Effector memory CD4-positive, alpha-beta T cell (primary cell): ENCODE measurements at regions not wholly inside any gene's neighbourhood (a gene's known extent, or its start where the extent isn't known, plus 50 kb on each side); places are given as distances from the start of the nearest gene placed in this dataset.

Experiments
- DNase-seq, 3 donors: peaks; one replicate each; pipeline ENCODE4 v3.0.0-alpha.2; 2020
- H3K27ac ChIP-seq: 2 replicates; pipeline ENCODE4 v1.7.0; 2013; ENCODE audit warnings: mild to moderate bottlenecking, low read length, moderate library complexity; ENCODE audit not compliant: insufficient read depth, poor library complexity, severe bottlenecking
- H3K27me3 ChIP-seq: replicated peaks from 2 replicates; pipeline ENCODE4 v1.7.0; 2013; ENCODE audit warnings: mild to moderate bottlenecking, low read length; ENCODE audit not compliant: insufficient read depth, control insufficient read depth, poor library complexity, severe bottlenecking
- H3K36me3 ChIP-seq: 2 replicates; pipeline ENCODE4 v1.7.0; 2013; ENCODE audit warnings: mild to moderate bottlenecking, low read length, moderate library complexity; ENCODE audit not compliant: control insufficient read depth, insufficient read depth
- H3K4me1 ChIP-seq: 2 replicates; pipeline ENCODE4 v1.7.0; 2013; ENCODE audit warnings: low read length, mild to moderate bottlenecking; ENCODE audit not compliant: control insufficient read depth, insufficient read depth, poor library complexity, severe bottlenecking
- H3K4me3 ChIP-seq: 2 replicates; pipeline ENCODE4 v1.7.0; 2013; ENCODE audit warnings: low read length, low read depth, mild to moderate bottlenecking; ENCODE audit not compliant: insufficient read depth, poor library complexity, severe bottlenecking
- H3K9me3 ChIP-seq: 2 replicates; pipeline ENCODE4 v1.7.0; 2013; ENCODE audit warnings: mild to moderate bottlenecking, low read length, moderate library complexity; ENCODE audit not compliant: control insufficient read depth

DNA sequence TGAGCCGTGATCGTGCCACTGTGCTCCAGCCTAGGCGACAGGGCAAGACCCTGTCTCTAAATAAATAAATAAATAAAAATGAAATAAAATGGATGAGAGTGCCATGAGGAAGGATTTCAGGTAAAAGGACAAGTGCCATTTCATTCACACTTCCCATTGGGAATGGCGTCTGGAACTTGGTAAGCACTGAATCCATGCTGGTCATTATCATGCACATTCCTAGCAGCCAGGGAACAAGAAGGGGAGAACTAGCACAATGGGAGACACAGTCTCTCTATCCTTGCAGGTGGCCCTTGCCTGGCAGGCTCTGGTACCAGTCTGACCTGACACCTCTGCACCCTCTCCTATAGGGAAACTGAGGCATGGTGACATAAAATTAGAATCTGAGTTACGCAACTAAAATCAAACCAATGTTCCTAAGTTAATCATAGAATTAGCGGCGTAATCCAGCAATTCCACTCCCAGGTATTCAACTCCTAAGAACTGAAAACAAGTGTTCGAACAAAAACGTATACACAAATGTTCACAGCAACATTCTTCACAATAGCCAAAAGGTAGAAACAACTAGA, 70.8 kb upstream of the MFGE8 start:
- Histone ChIP-seq H3K4me3 (no peak overlapping the region), H3K4me1 (no peaks in the 10 kb centered on the region), H3K27me3 (no peaks in the 10 kb centered on the region), H3K36me3 (no peaks in the 10 kb centered on the region), H3K9me3 (no peaks in the 10 kb centered on the region), H3K27ac (no peak overlapping the region)
- no peak for DNase-seq

DNA sequence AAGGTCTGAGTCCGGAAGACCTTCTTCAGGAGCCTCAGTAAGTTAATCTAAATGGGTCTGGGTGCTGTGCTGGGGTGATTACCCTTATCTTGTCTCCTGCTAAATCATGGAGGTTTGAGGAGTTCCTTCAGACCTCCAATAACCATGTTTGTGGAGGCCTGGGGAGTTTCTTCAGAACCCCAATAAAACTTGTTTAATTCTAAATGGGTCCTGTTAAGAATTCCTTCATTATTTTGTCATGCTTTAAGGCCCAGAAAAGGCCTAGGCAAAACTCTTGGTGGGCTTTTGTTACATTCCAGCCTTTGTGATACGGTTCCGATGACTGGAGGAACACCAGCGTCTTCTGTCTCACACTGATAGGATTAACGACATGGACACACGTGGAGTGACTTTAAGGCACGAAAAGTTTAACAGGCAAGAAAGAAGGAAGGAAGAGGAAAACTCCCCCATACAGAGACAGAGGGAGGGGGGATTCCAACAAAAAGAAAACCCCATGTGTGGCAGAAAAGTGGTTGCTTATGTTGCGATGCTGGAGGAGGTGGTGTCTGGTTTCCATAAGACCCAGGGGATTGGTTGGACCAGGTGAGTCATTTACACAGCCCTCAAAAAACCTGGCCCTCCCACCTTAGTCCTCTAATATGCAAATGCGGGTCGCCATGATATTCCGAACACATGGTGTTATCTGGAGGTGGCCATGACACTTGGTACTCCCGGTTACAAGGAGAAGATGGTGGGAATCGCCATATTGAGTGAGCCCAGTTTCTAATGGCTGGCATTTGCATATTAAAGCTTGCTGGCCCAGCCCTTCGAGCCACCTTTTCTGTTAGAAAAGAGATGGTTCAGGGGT, 72.6 kb upstream of the MFGE8 start:
- Histone ChIP-seq H3K36me3 (no peaks in the 10 kb centered on the region), H3K27ac (no peak overlapping the region), H3K9me3 (no peaks in the 10 kb centered on the region), H3K27me3 (no peaks in the 10 kb centered on the region), H3K4me3 (no peak overlapping the region), H3K4me1 (no peaks in the 10 kb centered on the region)
- DNase-seq: no peak

DNA sequence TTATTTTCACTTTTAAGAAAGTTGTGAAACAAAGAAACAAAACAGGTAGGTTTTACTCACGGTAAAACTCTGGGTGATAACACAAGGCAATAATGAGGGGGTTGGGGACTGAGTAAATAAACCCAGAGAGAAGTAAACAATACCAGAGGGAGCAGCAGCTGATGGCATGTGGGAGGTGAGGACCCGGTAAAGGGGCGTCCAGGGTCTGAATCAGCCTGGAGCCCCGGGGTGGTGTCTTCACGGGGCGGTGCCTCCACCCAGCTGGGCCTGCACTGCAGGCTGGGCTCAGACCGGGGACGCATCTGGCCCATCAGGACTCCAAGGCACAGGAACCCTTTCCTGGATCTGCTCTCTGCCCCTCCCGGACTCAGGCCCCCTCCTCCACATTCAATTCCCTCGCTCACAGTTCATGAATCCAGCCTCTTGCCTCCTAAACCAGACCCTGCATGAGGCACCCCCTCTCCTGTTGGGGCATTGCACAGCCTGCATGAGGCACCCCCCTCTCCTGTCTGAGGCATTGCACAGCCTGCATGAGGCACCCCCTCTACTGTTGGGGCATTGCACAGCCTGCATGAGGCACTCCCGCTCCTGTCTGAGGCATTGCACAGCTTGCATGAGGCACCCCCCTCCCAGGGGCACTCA, 73.9 kb upstream of the MFGE8 start:
- no peaks in the 10 kb centered on the region for H3K9me3 ChIP-seq
- no peaks in the 10 kb centered on the region for H3K4me1 ChIP-seq
- H3K4me3 ChIP-seq: no peak overlapping the region
- H3K27ac ChIP-seq: no peak overlapping the region
- H3K27me3 ChIP-seq: no peaks in the 10 kb centered on the region
- H3K36me3 ChIP-seq: no peaks in the 10 kb centered on the region
- DNase-seq: no peak

DNA sequence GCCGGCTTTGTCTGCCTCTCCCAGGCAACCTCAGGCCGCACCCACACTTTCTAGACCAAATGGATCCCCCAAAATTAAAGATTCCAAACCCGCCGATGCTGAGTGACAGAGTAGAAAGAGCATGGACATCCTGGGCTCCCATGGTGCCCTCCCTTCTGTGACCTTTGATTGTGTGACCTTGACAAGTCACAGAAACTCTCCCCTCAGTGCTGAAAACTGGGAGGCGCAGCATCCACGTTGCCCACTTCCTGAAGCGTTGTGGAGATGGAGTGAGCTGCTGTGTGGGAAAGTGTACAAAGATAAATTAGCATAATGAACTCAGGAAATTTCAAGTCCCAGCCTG, 74.4 kb upstream of the MFGE8 start:
- Histone ChIP-seq H3K4me3 (no peak overlapping the region), H3K9me3 (no peaks in the 10 kb centered on the region), H3K27ac (no peak overlapping the region), H3K4me1 (no peaks in the 10 kb centered on the region), H3K27me3 (no peaks in the 10 kb centered on the region), H3K36me3 (no peaks in the 10 kb centered on the region)
- DNase-seq: no peak

DNA sequence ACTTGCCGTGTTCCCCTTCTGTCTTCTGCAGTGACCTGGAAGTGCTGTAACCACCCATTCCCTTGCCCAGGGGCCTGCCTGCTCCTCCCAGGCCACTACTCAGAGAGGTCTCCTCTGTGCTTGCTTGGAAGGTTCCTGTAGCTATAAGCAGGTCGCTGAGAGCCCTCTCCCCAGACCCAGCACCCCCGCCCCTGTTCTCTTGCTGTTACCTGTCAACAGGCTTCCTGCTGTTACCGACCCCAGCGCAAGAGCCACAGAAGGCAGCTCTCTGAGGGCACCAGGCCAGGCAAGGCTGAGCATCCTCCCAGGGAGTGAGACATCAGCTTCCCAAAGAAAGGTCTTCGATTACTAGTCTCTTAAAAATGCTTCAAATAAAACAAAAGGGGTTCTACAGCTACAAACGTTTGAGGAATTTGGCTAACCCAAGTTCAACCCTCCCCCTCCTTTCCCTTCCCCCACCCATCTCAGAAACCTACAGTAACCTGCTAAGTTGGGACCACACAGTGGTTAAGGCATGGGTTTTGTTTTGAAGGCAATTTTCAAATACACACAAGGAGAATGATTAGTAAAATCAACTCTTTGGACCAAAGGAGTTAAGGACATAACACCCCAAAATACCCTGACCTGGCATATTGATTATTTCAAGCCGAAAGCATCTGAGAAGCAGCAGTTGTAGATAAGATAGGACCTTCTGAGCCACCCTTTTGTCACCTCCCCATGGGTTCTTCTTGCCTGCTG, 74.9 kb upstream of the MFGE8 start:
- Histone ChIP-seq H3K4me3 (no peak overlapping the region), H3K4me1 (no peaks in the 10 kb centered on the region), H3K9me3 (no peaks in the 10 kb centered on the region), H3K27me3 (no peaks in the 10 kb centered on the region), H3K36me3 (no peaks in the 10 kb centered on the region), H3K27ac (no peak overlapping the region)
- DNase-seq: no peak

DNA sequence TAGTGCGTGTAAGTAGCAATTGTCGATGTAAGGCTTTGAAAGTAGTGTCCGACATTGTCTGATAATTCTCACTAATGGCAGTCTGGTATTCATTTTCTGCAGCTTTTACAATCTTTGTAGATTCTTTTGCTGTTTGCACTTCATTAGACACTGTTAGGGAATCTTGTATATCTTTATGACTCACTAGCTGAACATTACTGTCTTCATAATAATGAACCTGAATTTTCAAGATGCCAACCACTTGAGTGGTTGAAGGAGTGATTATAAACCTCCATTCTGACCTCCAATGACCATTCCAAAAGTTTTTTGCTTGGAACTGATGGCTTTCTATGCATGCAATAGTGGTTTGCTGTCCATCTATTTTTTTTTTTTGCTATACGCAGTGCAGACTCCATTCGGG, 76.4 kb upstream of the MFGE8 start:
- Histone ChIP-seq H3K36me3 (no peaks in the 10 kb centered on the region), H3K27me3 (no peaks in the 10 kb centered on the region), H3K27ac (no peak overlapping the region), H3K4me1 (no peaks in the 10 kb centered on the region), H3K4me3 (no peak overlapping the region), H3K9me3 (no peaks in the 10 kb centered on the region)
- DNase-seq: no peak

DNA sequence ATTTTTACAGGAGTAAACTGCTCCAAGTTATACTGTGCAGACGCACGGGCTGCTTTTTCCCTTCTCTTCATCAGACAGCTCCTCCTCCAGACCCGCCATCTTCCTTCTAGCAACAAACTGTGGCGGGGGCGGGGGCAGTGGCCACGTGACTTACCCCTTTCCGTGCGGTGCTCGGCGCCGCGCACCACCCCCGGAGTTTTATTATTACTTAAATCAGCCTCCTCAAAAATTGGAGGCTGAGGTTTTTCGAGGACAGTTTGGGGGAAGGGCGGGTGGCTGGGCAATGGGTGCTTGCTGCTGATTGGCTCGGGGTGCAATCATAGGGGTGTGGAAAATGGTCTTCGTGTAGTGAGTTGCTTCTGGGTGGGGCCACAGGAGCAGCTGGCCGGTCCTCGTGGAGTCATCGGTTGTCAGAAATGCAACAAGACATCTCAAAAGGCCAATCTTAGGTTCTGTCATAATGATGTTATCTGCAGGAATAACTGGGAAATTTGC, 77.1 kb upstream of the MFGE8 start:
- Histone ChIP-seq H3K27ac (no peak overlapping the region), H3K4me1 (no peaks in the 10 kb centered on the region), H3K4me3 (no peak overlapping the region), H3K9me3 (no peaks in the 10 kb centered on the region), H3K27me3 (no peaks in the 10 kb centered on the region), H3K36me3 (no peaks in the 10 kb centered on the region)
- no peak for DNase-seq

DNA sequence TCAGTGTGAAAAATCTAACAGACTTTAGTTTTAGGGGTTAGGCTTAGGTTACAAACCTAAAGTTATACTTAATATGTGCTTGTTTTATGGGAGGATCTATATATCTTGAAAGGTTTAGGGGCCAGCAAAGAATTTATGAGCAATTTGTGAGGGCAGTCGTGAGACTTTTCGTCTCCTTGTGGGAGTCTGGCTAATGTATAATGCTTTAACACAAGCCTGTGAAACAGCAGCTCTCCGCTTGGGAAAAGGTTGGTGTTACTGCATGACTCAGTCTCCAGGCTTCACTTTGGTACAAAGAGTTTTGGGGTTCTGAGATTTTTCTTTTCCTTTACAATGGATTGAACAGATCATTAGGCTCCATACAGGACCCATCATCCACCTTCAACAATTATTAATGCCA, 79.0 kb upstream of the MFGE8 start:
- Histone ChIP-seq H3K4me3 (no peak overlapping the region), H3K27ac (no peak overlapping the region), H3K36me3 (no peaks in the 10 kb centered on the region), H3K9me3 (no peaks in the 10 kb centered on the region), H3K4me1 (no peaks in the 10 kb centered on the region), H3K27me3 (no peaks in the 10 kb centered on the region)
- no peak for DNase-seq

DNA sequence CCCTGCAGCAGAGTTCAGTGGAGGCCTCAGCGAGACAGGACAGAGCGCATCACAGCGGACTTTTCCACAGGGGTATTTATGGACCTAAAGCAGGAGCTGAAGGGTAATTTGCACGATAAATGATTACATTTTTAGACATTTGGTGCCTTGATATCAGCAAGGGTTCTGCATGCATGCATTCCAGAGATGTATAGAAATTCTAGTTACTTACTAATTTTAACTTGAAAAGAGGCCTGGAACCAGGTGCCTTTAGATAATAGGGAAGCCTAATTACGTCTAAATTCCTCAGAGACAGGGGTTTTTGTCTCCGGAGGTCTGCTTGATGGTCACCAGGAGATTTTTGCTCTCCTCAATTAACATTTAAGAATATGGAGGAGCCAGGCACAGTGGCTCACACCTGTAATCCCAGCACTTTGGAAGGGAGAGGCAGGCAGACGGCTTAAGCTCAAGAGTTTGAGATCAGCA, 79.8 kb upstream of the MFGE8 start:
- H3K27me3 ChIP-seq: no peaks in the 10 kb centered on the region
- no peaks in the 10 kb centered on the region for H3K36me3 ChIP-seq
- no peak overlapping the region for H3K27ac ChIP-seq
- DNase-seq: no peak
- no peak overlapping the region for H3K4me3 ChIP-seq
- H3K9me3 ChIP-seq: no peaks in the 10 kb centered on the region
- H3K4me1 ChIP-seq: no peaks in the 10 kb centered on the region
